HAP-1 (cell line): ENCODE measurements at regions not wholly inside any gene's neighbourhood (a gene's known extent, or its start where the extent isn't known, plus 50 kb on each side); places are given as distances from the start of the nearest gene placed in this dataset.
"Not testable (repeated sequence)": the region's sequence is repeated elsewhere in the genome, so short reads cannot be mapped to it uniquely, and the experiment has no call there.

Source experiments
- DNase-seq, 2 experiments: peaks; one replicate each; pipeline ENCODE4 v3.0.0-alpha.2; 2016 to 2020; ENCODE audit warnings: low spot score in 2 of 2
- H3K27me3 ChIP-seq: fragments of 250-450 bp; sonication (Bioruptor Pico); 2 replicates; pipeline ENCODE4 v1.5.1; 2020; ENCODE audit warnings: low read depth, mild to moderate bottlenecking, moderate library complexity
- H3K36me3 ChIP-seq: fragments of 250-450 bp; sonication (Bioruptor Pico); replicated peaks from 2 replicates; pipeline ENCODE4 v1.5.1; 2020; ENCODE audit warnings: mild to moderate bottlenecking
- H3K4me1 ChIP-seq: fragments of 250-450 bp; sonication (Bioruptor Pico); 2 replicates; pipeline ENCODE4 v1.5.1; 2020; ENCODE audit warnings: mild to moderate bottlenecking
- H3K4me3 ChIP-seq: fragments of 250-450 bp; sonication (Bioruptor Pico); 2 replicates; pipeline ENCODE4 v1.5.1; 2020; ENCODE audit warnings: mild to moderate bottlenecking, moderate library complexity
- H3K9me3 ChIP-seq: fragments of 250-450 bp; sonication (Bioruptor Pico); 2 replicates; pipeline ENCODE4 v1.5.1; 2020; ENCODE audit warnings: mild to moderate bottlenecking, moderate library complexity
- in situ Hi-C: fragments of 300-500 bp; cut with MboI; formaldehyde crosslinking; loops from 3 replicates; pipeline ENCODE4 v1.14.3; 2020; ENCODE audit warnings: low sequenced_read_pairs, inconsistent platforms, mixed read lengths

- no peaks in the 10 kb centered on the region for H3K27me3 ChIP-seq
- no peaks in the 10 kb centered on the region for H3K36me3 ChIP-seq
- H3K4me3 ChIP-seq, result no peak overlapping the region
- in situ Hi-C loops, result no loop called here
- no peaks in the 10 kb centered on the region; the same call in 1 of the 2 replicates for H3K9me3 ChIP-seq
- DNase-seq, result no peak
- no peaks in the 10 kb centered on the region for H3K4me1 ChIP-seq
These were observed 775.5 kb upstream of the CTNND2 start for GRCh38 chr5:12679731-12680130.

- no peaks in the 10 kb centered on the region for H3K4me1 ChIP-seq
- H3K4me3 ChIP-seq, result no peak overlapping the region
- no peaks in the 10 kb centered on the region for H3K27me3 ChIP-seq
- DNase-seq, result no peak
- no peaks in the 10 kb centered on the region; the same call in 1 of the 2 replicates for H3K9me3 ChIP-seq
- H3K36me3 ChIP-seq, result no peaks in the 10 kb centered on the region
- in situ Hi-C loops, result no loop called here
These were observed 771.7 kb upstream of the CTNND2 start for GRCh38 chr5:12675959-12676358.

- Histone ChIP-seq H3K4me1 (no peaks in the 10 kb centered on the region), H3K4me3 (no peak overlapping the region), H3K36me3 (no peaks in the 10 kb centered on the region), H3K9me3 (no peaks in the 10 kb centered on the region; the same call in none of the 2 replicates), H3K27me3 (no peaks in the 10 kb centered on the region)
- in situ Hi-C loops, result no loop called here
- DNase-seq, result no peak
These were observed 767.9 kb upstream of the CTNND2 start for GRCh38 chr5:12672141-12672540.

GRCh38 chr5:12669326-12669725, 765.1 kb upstream of the CTNND2 start:
- Histone ChIP-seq H3K27me3 (no peaks in the 10 kb centered on the region), H3K4me1 (no peaks in the 10 kb centered on the region), H3K4me3 (no peak overlapping the region), H3K9me3 (no peaks in the 10 kb centered on the region; the same call in 1 of the 2 replicates), H3K36me3 (no peaks in the 10 kb centered on the region)
- DNase-seq, result no peak
- in situ Hi-C loops, result no loop called here

GRCh38 chr5:12668564-12668963, 764.3 kb upstream of the CTNND2 start:
- H3K4me1 ChIP-seq, result no peaks in the 10 kb centered on the region
- H3K27me3 ChIP-seq, result no peaks in the 10 kb centered on the region
- in situ Hi-C loops, result no loop called here
- H3K4me3 ChIP-seq, result no peak overlapping the region
- no peak for DNase-seq
- no peaks in the 10 kb centered on the region for H3K36me3 ChIP-seq
- no peaks in the 10 kb centered on the region; the same call in 1 of the 2 replicates for H3K9me3 ChIP-seq

- DNase-seq, H3K4me3 ChIP-seq, H3K27me3 ChIP-seq, H3K9me3 ChIP-seq, H3K36me3 ChIP-seq, in situ Hi-C loops, H3K4me1 ChIP-seq: not testable (repeated sequence)
These were observed 763.6 kb upstream of the CTNND2 start for GRCh38 chr5:12667818-12668217.

GRCh38 chr5:12665772-12666171, 761.5 kb upstream of the CTNND2 start:
- in situ Hi-C loops, H3K36me3 ChIP-seq, H3K27me3 ChIP-seq, H3K9me3 ChIP-seq, H3K4me3 ChIP-seq, H3K4me1 ChIP-seq, DNase-seq: not testable (repeated sequence)

- no peak for DNase-seq
- Histone ChIP-seq H3K4me1 (no peaks in the 10 kb centered on the region), H3K4me3 (no peak overlapping the region), H3K36me3 (no peaks in the 10 kb centered on the region), H3K9me3 (no peaks in the 10 kb centered on the region), H3K27me3 (no peaks in the 10 kb centered on the region)
- in situ Hi-C loops, result no loop called here
These were observed 758.5 kb upstream of the CTNND2 start for GRCh38 chr5:12662545-12663314.

GRCh38 chr5:12661617-12662370, 757.5 kb upstream of the CTNND2 start:
- Histone ChIP-seq H3K4me1 (no peaks in the 10 kb centered on the region), H3K4me3 (no peak overlapping the region), H3K9me3 (no peaks in the 10 kb centered on the region), H3K27me3 (no peaks in the 10 kb centered on the region), H3K36me3 (no peaks in the 10 kb centered on the region)
- DNase-seq, result no peak
- in situ Hi-C loops, result no loop called here

- H3K4me3 ChIP-seq, H3K9me3 ChIP-seq, H3K4me1 ChIP-seq, in situ Hi-C loops, H3K36me3 ChIP-seq, DNase-seq, H3K27me3 ChIP-seq: not testable (repeated sequence)
These were observed 756.2 kb upstream of the CTNND2 start for GRCh38 chr5:12660279-12661107.

GRCh38 chr5:12659686-12660085, 755.4 kb upstream of the CTNND2 start:
- in situ Hi-C loops, result no loop called here
- Histone ChIP-seq H3K27me3 (no peaks in the 10 kb centered on the region), H3K9me3 (no peaks in the 10 kb centered on the region), H3K4me3 (no peak overlapping the region), H3K36me3 (no peaks in the 10 kb centered on the region), H3K4me1 (no peaks in the 10 kb centered on the region)
- no peak for DNase-seq

- no peaks in the 10 kb centered on the region for H3K36me3 ChIP-seq
- no peaks in the 10 kb centered on the region for H3K27me3 ChIP-seq
- H3K9me3 ChIP-seq, result no peaks in the 10 kb centered on the region
- in situ Hi-C loops, result no loop called here
- no peak for DNase-seq
- no peaks in the 10 kb centered on the region for H3K4me1 ChIP-seq
- no peak overlapping the region for H3K4me3 ChIP-seq
These were observed 754.7 kb upstream of the CTNND2 start for GRCh38 chr5:12658871-12659446.

GRCh38 chr5:12657914-12658474, 753.7 kb upstream of the CTNND2 start:
- H3K36me3 ChIP-seq, in situ Hi-C loops, DNase-seq, H3K27me3 ChIP-seq, H3K4me3 ChIP-seq, H3K9me3 ChIP-seq, H3K4me1 ChIP-seq: not testable (repeated sequence)
